GM12873 (cell line): ENCODE measurements at regions not wholly inside any gene's neighbourhood (a gene's known extent, or its start where the extent isn't known, plus 50 kb on each side); places are given as distances from the start of the nearest gene placed in this dataset.

Source experiments
- TF ChIP-seq, protein P1 (sequence below): IDR thresholded peaks from 2 replicates; pipeline ENCODE4 v1.5.1; 2012; ENCODE audit warnings: low read depth, mild to moderate bottlenecking, moderate library complexity, low read length, control low read depth; ENCODE audit not compliant: insufficient read depth; ENCODE audit errors: missing control alignments

- TF ChIP-seq, protein P1, sequence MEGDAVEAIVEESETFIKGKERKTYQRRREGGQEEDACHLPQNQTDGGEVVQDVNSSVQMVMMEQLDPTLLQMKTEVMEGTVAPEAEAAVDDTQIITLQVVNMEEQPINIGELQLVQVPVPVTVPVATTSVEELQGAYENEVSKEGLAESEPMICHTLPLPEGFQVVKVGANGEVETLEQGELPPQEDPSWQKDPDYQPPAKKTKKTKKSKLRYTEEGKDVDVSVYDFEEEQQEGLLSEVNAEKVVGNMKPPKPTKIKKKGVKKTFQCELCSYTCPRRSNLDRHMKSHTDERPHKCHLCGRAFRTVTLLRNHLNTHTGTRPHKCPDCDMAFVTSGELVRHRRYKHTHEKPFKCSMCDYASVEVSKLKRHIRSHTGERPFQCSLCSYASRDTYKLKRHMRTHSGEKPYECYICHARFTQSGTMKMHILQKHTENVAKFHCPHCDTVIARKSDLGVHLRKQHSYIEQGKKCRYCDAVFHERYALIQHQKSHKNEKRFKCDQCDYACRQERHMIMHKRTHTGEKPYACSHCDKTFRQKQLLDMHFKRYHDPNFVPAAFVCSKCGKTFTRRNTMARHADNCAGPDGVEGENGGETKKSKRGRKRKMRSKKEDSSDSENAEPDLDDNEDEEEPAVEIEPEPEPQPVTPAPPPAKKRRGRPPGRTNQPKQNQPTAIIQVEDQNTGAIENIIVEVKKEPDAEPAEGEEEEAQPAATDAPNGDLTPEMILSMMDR: no peak
Measured at GRCh38 chr13:67619351-67619994, 389.3 kb upstream of the PCDH9 start.

DNA sequence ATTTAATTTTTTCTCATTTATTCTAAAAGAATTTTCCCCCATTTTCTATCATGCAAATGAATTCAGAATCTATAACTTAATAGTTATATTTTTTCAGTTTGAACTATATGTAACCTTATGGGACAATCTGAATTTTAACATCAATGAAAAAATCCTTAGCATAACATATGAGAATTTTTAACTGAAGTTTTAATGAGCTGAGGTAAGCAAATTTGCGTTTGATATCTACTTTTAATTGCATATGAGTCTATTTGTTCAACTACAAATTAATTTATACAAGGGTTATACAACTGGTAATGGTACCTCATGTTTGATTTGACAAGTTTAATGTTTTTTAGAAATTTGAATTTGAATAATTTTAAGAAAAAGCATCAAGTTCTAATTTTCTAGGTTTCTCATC, 384.4 kb upstream of the PCDH9 start:
- TF ChIP-seq, protein P1: no peak

- TF ChIP-seq, protein P1: no peak
Measured at GRCh38 chr13:67614013-67614412, 383.9 kb upstream of the PCDH9 start.

GRCh38 chr13:67588607-67589006, 358.5 kb upstream of the PCDH9 start:
- TF ChIP-seq, protein P1: no peak

DNA sequence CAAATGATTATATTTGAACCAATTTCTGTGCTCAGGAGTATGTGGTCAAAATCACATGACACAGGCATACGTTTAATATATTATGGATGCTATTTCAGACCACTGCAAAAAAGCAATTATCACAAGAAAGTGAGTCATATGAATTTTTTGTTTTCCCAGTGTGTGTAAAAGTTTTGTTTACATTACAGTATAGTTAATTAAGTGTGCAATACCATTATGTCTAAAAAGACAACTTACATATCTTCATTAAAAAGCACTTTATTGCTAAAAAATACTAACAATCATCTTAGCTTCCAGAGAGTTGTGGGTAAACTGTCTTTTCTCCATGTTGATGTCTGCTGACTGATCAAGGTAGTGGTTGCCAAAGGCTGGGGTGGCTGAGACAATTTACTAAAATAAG, 347.2 kb upstream of the PCDH9 start:
- TF ChIP-seq, protein P1: no peak

GRCh38 chr13:67574320-67575233, 344.4 kb upstream of the PCDH9 start:
- TF ChIP-seq, protein P1: no peak

DNA sequence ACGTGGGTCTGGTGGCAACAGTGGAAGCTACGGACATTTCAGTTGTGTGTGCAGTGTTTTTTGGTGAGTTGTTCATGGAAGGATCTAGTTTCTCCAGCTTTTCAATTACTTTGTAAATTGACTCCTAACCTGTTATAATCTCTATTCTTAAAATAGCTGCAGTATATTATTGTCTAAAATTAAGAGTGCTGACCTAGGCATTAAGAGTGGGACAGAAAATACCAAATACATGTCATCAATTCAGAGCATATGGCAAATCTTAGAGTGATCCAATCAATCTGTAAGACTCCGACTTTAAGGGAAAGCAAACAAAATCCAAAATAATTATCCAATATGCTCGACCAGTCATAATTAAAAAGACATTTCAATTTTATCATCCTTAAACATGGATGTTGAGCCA, 338.1 kb upstream of the PCDH9 start:
- TF ChIP-seq, protein P1: no peak
